GM18873 (cell line): ENCODE measurements at regions not wholly inside any gene's neighbourhood (a gene's known extent, or its start where the extent isn't known, plus 50 kb on each side); places are given as distances from the start of the nearest gene placed in this dataset.

ENCODE experiments used
- ATAC-seq: cut with Tn5 transposase; IDR thresholded peaks from one replicate; pipeline ENCODE4 v1.9.1; 2021; ENCODE audit warnings: mild to moderate bottlenecking, moderate library complexity, moderate number of reproducible peaks; ENCODE audit not compliant: unreplicated experiment, low FRiP score

GRCh38 chr2:211128287-211128686 lies 571.9 kb downstream of the CPS1 start:
- no peak for ATAC-seq

GRCh38 chr2:211129798-211130197 lies 573.4 kb downstream of the CPS1 start:
- ATAC-seq = no peak

- no peak for ATAC-seq
Measured at GRCh38 chr2:211132046-211132445, 575.6 kb downstream of the CPS1 start.

- no peak for ATAC-seq
Measured at GRCh38 chr2:211132573-211132972, 576.2 kb downstream of the CPS1 start.

- ATAC-seq = no peak
Measured at GRCh38 chr2:211133766-211134165, 577.4 kb downstream of the CPS1 start.

- ATAC-seq = no peak
Measured at GRCh38 chr2:211138551-211138950, 582.2 kb downstream of the CPS1 start.

GRCh38 chr2:211141646-211142045 lies 585.2 kb downstream of the CPS1 start:
- no peak for ATAC-seq

- ATAC-seq = no peak
Measured at GRCh38 chr2:211144078-211144477, 587.7 kb downstream of the CPS1 start.

- no peak for ATAC-seq
Measured at GRCh38 chr2:211144974-211145665, 588.7 kb downstream of the CPS1 start.

GRCh38 chr2:211149731-211150130 lies 593.3 kb downstream of the CPS1 start:
- no peak for ATAC-seq

- ATAC-seq = no peak
Measured at GRCh38 chr2:211157211-211157610, 600.8 kb downstream of the CPS1 start.

GRCh38 chr2:211157856-211158463 lies 601.6 kb downstream of the CPS1 start:
- ATAC-seq = peak; percentile 96

GRCh38 chr2:211159972-211160371 lies 603.6 kb downstream of the CPS1 start:
- ATAC-seq = no peak

GRCh38 chr2:211161236-211161635 lies 604.8 kb downstream of the CPS1 start:
- ATAC-seq = no peak

GRCh38 chr2:211162911-211163310 lies 606.5 kb downstream of the CPS1 start:
- no peak for ATAC-seq

- no peak for ATAC-seq
Measured at GRCh38 chr2:211170843-211171242, 614.4 kb downstream of the CPS1 start.

GRCh38 chr2:211174021-211174420 lies 617.6 kb downstream of the CPS1 start:
- no peak for ATAC-seq

- no peak for ATAC-seq
Measured at GRCh38 chr2:211174631-211175030, 618.2 kb downstream of the CPS1 start.

GRCh38 chr2:211175956-211176355 lies 619.6 kb downstream of the CPS1 start:
- ATAC-seq = no peak

- ATAC-seq = no peak
Measured at GRCh38 chr2:211176514-211177141, 620.2 kb downstream of the CPS1 start.

- ATAC-seq = no peak
Measured at GRCh38 chr2:211181626-211182025, 625.2 kb downstream of the CPS1 start.

GRCh38 chr2:211187602-211188001 lies 631.2 kb downstream of the CPS1 start:
- ATAC-seq = no peak
